Right atrium auricular region (tissue), 2 donors: ENCODE measurements at regions not wholly inside any gene's neighbourhood (a gene's known extent, or its start where the extent isn't known, plus 50 kb on each side); places are given as distances from the start of the nearest gene placed in this dataset.

Source experiments
- DNase-seq: peaks from one replicate; pipeline ENCODE4 v3.0.0-alpha.2; 2019; ENCODE audit warnings: low spot score
- H3K27ac ChIP-seq, 2 donors: fragments of 200-600 bp; sonication (generic); 1 replicate in 1 of 2; 2 replicates in 1 of 2; pipeline ENCODE4 v1.5.1; 2016 to 2019
- H3K27me3 ChIP-seq, 2 donors: fragments of 200-600 bp; sonication (generic); one replicate each; pipeline versions ENCODE4 v1.5.1 to v1.6.0; 2017 to 2019
- H3K36me3 ChIP-seq: fragments of 200-600 bp; sonication (generic); one replicate; pipeline ENCODE4 v1.5.1; 2016
- H3K4me1 ChIP-seq, 2 donors: fragments of 200-600 bp; sonication (generic); one replicate each; pipeline versions ENCODE4 v1.5.1 to v1.6.0; 2017 to 2019
- H3K4me3 ChIP-seq, 2 donors: fragments of 200-600 bp; sonication (generic); 1 replicate in 1 of 2; 2 replicates in 1 of 2; pipeline ENCODE4 v1.5.1; 2017 to 2019; ENCODE audit warnings: mild to moderate bottlenecking in 1 of 2, moderate library complexity in 1 of 2
- H3K9me3 ChIP-seq, 2 donors: fragments of 200-600 bp; sonication (generic); one replicate each; pipeline ENCODE4 v1.5.1; 2019
- CTCF ChIP-seq, 2 donors: fragments of 200-600 bp; sonication (generic); IDR thresholded peaks; one replicate each; pipeline ENCODE4 v1.5.1; 2019; ENCODE audit warnings: antibody characterized with exemption in 2 of 2

GRCh38 chr3:182246870-182247269 is 535.1 kb downstream of the SOX2 start:
- Histone ChIP-seq H3K27me3 (no peaks in the 10 kb centered on the region), H3K4me1 (peaks cover 0 to 7% of the 10 kb centered on the region in 2 donors), H3K27ac (no peak overlapping the region), H3K9me3 (no peaks in the 10 kb centered on the region), H3K4me3 (no peak overlapping the region), H3K36me3 (no peaks in the 10 kb centered on the region)
- no peak for DNase-seq
- TF ChIP-seq CTCF (IDR thresholded peaks at IDR 0.05), result no peak

- Histone ChIP-seq H3K4me1 (no peaks in the 10 kb centered on the region), H3K4me3 (no peak overlapping the region), H3K27ac (no peak overlapping the region), H3K36me3 (no peaks in the 10 kb centered on the region), H3K27me3 (no peaks in the 10 kb centered on the region), H3K9me3 (no peaks in the 10 kb centered on the region)
- no peak for TF ChIP-seq CTCF (IDR thresholded peaks at IDR 0.05)
- no peak for DNase-seq
Measured at GRCh38 chr3:182248349-182248880, 536.7 kb downstream of the SOX2 start.

- no peak overlapping the region for H3K4me3 ChIP-seq
- no peak overlapping the region for H3K27ac ChIP-seq
- DNase-seq, result no peak
- no peaks in the 10 kb centered on the region for H3K36me3 ChIP-seq
- no peak for TF ChIP-seq CTCF (IDR thresholded peaks at IDR 0.05)
- no peaks in the 10 kb centered on the region for H3K27me3 ChIP-seq
- no peaks in the 10 kb centered on the region for H3K4me1 ChIP-seq
- H3K9me3 ChIP-seq, result no peaks in the 10 kb centered on the region
Measured at GRCh38 chr3:182252802-182253201, 540.5 kb upstream of the ATP11B start.

- no peak overlapping the region for H3K4me3 ChIP-seq
- no peaks in the 10 kb centered on the region for H3K4me1 ChIP-seq
- no peaks in the 10 kb centered on the region for H3K27me3 ChIP-seq
- no peak for DNase-seq
- H3K9me3 ChIP-seq, result no peaks in the 10 kb centered on the region
- no peaks in the 10 kb centered on the region for H3K36me3 ChIP-seq
- H3K27ac ChIP-seq, result no peak overlapping the region
- TF ChIP-seq CTCF (IDR thresholded peaks at IDR 0.05), result no peak
Measured at GRCh38 chr3:182255158-182255557, 538.1 kb upstream of the ATP11B start.

GRCh38 chr3:182257361-182257760 is 535.9 kb upstream of the ATP11B start:
- H3K27me3 ChIP-seq, result no peaks in the 10 kb centered on the region
- no peaks in the 10 kb centered on the region for H3K4me1 ChIP-seq
- H3K36me3 ChIP-seq, result no peaks in the 10 kb centered on the region
- no peak for DNase-seq
- H3K9me3 ChIP-seq, result no peaks in the 10 kb centered on the region
- no peak overlapping the region for H3K4me3 ChIP-seq
- TF ChIP-seq CTCF (IDR thresholded peaks at IDR 0.05), result no peak
- H3K27ac ChIP-seq, result no peak overlapping the region

GRCh38 chr3:182258538-182259177 is 534.6 kb upstream of the ATP11B start:
- H3K27ac ChIP-seq, result no peak overlapping the region
- no peaks in the 10 kb centered on the region for H3K36me3 ChIP-seq
- H3K4me1 ChIP-seq, result no peaks in the 10 kb centered on the region
- DNase-seq, result no peak
- H3K27me3 ChIP-seq, result no peaks in the 10 kb centered on the region
- no peak overlapping the region for H3K4me3 ChIP-seq
- peak in 1 of 2 donors; percentile 62 for TF ChIP-seq CTCF (IDR thresholded peaks at IDR 0.05)
- H3K9me3 ChIP-seq, result no peaks in the 10 kb centered on the region
